ENCODE measurements at regions not wholly inside any gene's neighbourhood (a gene's known extent, or its start where the extent isn't known, plus 50 kb on each side); places are given as distances from the start of the nearest gene placed in this dataset.
"Not testable (repeated sequence)": the region's sequence is repeated elsewhere in the genome, so short reads cannot be mapped to it uniquely, and the experiment has no call there.

DNA sequence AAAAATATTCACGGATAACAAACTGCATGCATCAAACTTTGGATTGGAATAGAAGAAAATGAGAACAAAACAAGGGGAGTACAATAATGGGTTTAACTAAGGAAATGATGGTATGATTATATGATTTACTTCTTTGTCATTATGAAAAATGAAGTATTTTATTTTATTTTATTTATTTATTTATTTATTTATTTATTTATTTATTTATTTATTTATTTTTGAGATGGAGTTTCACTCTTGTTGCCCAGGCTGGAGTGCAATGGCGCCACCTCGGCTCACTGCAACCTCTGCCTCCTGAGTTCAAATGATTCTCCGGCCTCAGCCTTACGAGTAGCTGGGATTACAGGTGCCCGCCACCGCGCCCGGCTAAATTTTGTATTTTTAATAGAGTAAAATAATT, 234.1 kb upstream of the SEMA3C start:
- not testable (repeated sequence) for TF ChIP-seq POLR2AphosphoS5 (IDR thresholded peaks at IDR 0.05; ENCODE audit: low read depth, low read length); SIN3A (conservative IDR thresholded peaks at IDR 0.05 in 1 of 2, IDR thresholded peaks at IDR 0.05 in 1 of 2; ENCODE audit: low read depth in 1 of 2, low read length in 2 of 2); CREB1 (IDR thresholded peaks at IDR 0.05); SAP30 (IDR thresholded peaks at IDR 0.05; ENCODE audit: insufficient read depth, insufficient replicate concordance, low read length); TEAD4 (IDR thresholded peaks at IDR 0.05; ENCODE audit: low read depth, low read length); TCF12 (IDR thresholded peaks at IDR 0.05; ENCODE audit: low read depth, low read length); EZH2 (IDR thresholded peaks at IDR 0.05; ENCODE audit: low read depth, low read length, severe bottlenecking)
- TF ChIP-seq, protein P1, sequence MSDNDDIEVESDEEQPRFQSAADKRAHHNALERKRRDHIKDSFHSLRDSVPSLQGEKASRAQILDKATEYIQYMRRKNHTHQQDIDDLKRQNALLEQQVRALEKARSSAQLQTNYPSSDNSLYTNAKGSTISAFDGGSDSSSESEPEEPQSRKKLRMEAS (IDR thresholded peaks at IDR 0.05) = not testable (repeated sequence)
- TF ChIP-seq, protein P2, sequence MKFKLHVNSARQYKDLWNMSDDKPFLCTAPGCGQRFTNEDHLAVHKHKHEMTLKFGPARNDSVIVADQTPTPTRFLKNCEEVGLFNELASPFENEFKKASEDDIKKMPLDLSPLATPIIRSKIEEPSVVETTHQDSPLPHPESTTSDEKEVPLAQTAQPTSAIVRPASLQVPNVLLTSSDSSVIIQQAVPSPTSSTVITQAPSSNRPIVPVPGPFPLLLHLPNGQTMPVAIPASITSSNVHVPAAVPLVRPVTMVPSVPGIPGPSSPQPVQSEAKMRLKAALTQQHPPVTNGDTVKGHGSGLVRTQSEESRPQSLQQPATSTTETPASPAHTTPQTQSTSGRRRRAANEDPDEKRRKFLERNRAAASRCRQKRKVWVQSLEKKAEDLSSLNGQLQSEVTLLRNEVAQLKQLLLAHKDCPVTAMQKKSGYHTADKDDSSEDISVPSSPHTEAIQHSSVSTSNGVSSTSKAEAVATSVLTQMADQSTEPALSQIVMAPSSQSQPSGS (IDR thresholded peaks at IDR 0.05; ENCODE audit: low read length) = not testable (repeated sequence)
- TF ChIP-seq, protein P3, sequence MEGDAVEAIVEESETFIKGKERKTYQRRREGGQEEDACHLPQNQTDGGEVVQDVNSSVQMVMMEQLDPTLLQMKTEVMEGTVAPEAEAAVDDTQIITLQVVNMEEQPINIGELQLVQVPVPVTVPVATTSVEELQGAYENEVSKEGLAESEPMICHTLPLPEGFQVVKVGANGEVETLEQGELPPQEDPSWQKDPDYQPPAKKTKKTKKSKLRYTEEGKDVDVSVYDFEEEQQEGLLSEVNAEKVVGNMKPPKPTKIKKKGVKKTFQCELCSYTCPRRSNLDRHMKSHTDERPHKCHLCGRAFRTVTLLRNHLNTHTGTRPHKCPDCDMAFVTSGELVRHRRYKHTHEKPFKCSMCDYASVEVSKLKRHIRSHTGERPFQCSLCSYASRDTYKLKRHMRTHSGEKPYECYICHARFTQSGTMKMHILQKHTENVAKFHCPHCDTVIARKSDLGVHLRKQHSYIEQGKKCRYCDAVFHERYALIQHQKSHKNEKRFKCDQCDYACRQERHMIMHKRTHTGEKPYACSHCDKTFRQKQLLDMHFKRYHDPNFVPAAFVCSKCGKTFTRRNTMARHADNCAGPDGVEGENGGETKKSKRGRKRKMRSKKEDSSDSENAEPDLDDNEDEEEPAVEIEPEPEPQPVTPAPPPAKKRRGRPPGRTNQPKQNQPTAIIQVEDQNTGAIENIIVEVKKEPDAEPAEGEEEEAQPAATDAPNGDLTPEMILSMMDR (IDR thresholded peaks at IDR 0.05; ENCODE audit: control extremely low read depth in 1 of 3, insufficient read depth in 1 of 3, low read depth in 1 of 3, low read length in 3 of 3) = not testable (repeated sequence)
